GM21381 (cell line): ENCODE measurements at regions not wholly inside any gene's neighbourhood (a gene's known extent, or its start where the extent isn't known, plus 50 kb on each side); places are given as distances from the start of the nearest gene placed in this dataset.
"Not testable (repeated sequence)": the region's sequence is repeated elsewhere in the genome, so short reads cannot be mapped to it uniquely, and the experiment has no call there.

ENCODE experiments used
- ATAC-seq: cut with Tn5 transposase; IDR thresholded peaks from one replicate; pipeline ENCODE4 v1.9.1; 2021; ENCODE audit warnings: mild to moderate bottlenecking, moderate library complexity; ENCODE audit not compliant: unreplicated experiment

- no peak for ATAC-seq
These were observed 626.6 kb upstream of the SOX9 start for GRCh38 chr17:71494062-71494855.

- no peak for ATAC-seq
These were observed 625.4 kb upstream of the SOX9 start for GRCh38 chr17:71495420-71495819.

- ATAC-seq = no peak
These were observed 624.3 kb upstream of the SOX9 start for GRCh38 chr17:71496552-71496951.

- no peak for ATAC-seq
These were observed 619.9 kb upstream of the SOX9 start for GRCh38 chr17:71500761-71501555.

- ATAC-seq = no peak
These were observed 619.1 kb upstream of the SOX9 start for GRCh38 chr17:71501711-71502110.

GRCh38 chr17:71502443-71502842 lies 618.4 kb upstream of the SOX9 start:
- no peak for ATAC-seq

- ATAC-seq = no peak
These were observed 616.9 kb upstream of the SOX9 start for GRCh38 chr17:71503710-71504465.

- no peak for ATAC-seq
These were observed 615.6 kb upstream of the SOX9 start for GRCh38 chr17:71505200-71505599.

- no peak for ATAC-seq
These were observed 614.8 kb upstream of the SOX9 start for GRCh38 chr17:71505981-71506380.

- ATAC-seq = no peak
These were observed 609.4 kb upstream of the SOX9 start for GRCh38 chr17:71511266-71511995.

GRCh38 chr17:71513725-71514124 lies 607.1 kb upstream of the SOX9 start:
- ATAC-seq = not testable (repeated sequence)

- ATAC-seq = no peak
These were observed 604.7 kb upstream of the SOX9 start for GRCh38 chr17:71516149-71516548.

GRCh38 chr17:71519285-71519684 lies 601.5 kb upstream of the SOX9 start:
- ATAC-seq = no peak

- no peak for ATAC-seq
These were observed 599.1 kb upstream of the SOX9 start for GRCh38 chr17:71521724-71522123.

- no peak for ATAC-seq
These were observed 598.4 kb upstream of the SOX9 start for GRCh38 chr17:71522383-71522782.

- no peak for ATAC-seq
These were observed 593.5 kb upstream of the SOX9 start for GRCh38 chr17:71527311-71527710.

- ATAC-seq = no peak
These were observed 592.6 kb upstream of the SOX9 start for GRCh38 chr17:71528210-71528609.

GRCh38 chr17:71530248-71530647 lies 590.6 kb upstream of the SOX9 start:
- no peak for ATAC-seq

GRCh38 chr17:71535321-71535720 lies 585.5 kb upstream of the SOX9 start:
- ATAC-seq = no peak

- ATAC-seq = no peak
These were observed 574.4 kb upstream of the SOX9 start for GRCh38 chr17:71546419-71546818.

GRCh38 chr17:71547904-71548303 lies 572.9 kb upstream of the SOX9 start:
- ATAC-seq = no peak
